ENCODE measurements at regions not wholly inside any gene's neighbourhood (a gene's known extent, or its start where the extent isn't known, plus 50 kb on each side); places are given as distances from the start of the nearest gene placed in this dataset.

DNA sequence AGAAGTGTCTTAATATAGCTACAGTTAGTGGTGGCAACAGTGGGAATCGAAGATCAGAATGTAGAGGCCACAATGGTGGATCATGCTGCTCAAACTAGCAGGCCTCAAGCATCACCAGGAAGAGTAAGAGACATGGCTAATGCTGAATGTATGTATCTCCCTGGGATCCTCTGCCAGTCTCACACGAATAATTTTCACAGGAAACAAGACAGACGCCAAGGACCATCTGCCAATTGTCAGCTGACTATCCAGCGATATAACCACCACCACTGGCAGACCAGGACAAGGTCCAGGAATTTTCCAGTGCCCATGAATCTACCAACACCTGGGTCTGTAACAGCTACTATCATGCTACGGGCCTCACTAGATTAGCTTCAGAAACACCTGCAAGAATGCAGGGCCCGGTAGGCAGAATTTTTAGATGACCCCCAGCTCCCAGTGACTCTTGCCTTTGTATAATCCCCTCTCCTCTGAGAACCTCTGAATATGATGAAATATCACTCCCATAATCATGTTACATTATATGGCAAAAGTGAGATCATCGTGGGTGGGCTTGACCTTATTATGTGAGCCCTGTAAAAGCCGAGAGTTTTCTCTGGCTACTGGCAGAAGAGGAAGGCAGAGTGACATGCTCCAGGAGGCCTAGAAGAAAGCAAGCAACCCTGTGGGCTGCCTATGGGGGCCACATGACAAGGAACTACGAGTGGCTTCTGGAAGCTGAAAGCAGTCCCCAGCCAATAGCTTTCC, 429.8 kb downstream of the BCOR start:
- no peak for DNase-seq (ENCODE audit: low read depth in 2 of 2)

DNA sequence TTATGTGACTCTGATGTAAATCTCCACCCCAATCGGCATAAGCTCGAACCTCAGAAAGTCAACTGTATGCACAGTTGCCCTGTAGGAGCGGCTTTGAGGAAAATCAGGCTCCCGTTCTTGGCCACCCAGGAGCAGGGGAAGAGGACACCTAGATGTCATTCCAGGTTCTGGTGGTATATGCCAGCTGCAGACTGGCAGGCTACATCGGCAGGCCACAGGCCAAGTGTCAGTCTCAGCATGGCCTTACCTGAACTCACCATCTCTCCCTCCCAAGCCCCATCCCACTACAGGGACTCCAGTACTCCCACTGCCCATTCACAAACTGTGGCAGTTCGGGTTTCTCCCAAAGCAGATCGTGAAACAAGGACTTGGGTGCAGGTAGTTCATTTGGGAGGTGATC, 428.1 kb downstream of the BCOR start:
- DNase-seq (ENCODE audit: low read depth in 2 of 2) = no peak

- no peak for DNase-seq (ENCODE audit: low read depth in 2 of 2)
These were observed 427.5 kb downstream of the BCOR start for GRCh38 chrX:39670281-39670680.

DNA sequence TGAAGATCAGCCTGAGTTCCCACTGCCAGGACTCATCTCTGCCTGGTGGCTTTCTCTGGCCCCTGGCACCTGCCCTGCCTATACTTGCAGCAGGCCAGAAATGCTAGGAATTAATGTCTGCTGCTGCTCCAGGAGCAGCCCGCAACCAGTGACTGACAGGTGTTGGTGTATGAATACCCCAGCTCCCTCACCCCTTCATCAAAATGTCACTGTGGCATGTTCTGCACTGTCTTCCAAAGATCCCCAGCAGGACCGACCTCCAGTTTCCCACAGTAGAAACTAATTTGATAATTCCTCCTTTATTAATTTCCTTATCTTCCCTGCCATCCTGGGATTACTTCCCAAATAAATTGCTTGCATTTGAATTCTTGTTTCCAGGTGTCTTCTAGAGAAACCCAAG, 425.4 kb downstream of the BCOR start:
- DNase-seq (ENCODE audit: low read depth in 2 of 2) = no peak

GRCh38 chrX:39674490-39675161, 423.1 kb downstream of the BCOR start:
- no peak for DNase-seq (ENCODE audit: low read depth in 2 of 2)

DNA sequence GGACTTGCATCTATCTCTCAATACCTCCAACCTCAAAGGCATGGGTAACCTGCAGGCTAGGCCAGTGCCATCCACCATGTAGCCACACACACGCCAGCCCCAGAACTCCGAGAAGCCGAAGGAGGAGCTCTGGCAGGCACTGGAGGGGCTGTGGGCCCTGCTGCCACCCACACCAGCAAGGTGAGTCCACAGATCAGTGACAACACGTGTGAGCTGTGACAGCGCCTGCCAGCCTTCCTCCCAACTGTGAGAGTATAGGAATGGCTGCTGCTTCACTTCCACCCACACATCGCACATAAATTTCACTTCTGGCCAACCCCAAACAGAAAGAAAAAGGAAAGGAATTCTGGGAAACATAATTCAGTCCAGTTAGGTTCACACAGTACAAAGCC, 422.6 kb downstream of the BCOR start:
- DNase-seq (ENCODE audit: low read depth in 2 of 2) = no peak

DNA sequence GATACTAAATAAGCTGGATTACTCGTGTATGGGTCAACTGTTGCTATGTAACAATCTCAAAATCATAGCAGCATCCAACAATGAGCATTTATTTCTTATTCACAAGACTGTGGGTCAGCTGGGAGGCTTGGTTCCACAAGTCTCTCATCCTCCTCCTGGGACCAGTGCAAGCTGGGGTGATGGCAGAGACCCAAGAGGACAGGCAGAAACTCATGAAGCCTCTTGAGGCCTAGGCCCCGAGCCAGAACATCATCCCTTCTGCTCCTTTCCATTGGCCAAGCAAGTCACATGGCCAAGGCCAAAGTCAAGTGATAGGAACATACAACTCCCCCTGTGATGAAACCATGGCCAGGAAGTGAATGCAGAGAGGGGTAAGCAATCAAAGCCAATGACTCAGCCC, 422.1 kb downstream of the BCOR start:
- no peak for DNase-seq (ENCODE audit: low read depth in 2 of 2)

DNA sequence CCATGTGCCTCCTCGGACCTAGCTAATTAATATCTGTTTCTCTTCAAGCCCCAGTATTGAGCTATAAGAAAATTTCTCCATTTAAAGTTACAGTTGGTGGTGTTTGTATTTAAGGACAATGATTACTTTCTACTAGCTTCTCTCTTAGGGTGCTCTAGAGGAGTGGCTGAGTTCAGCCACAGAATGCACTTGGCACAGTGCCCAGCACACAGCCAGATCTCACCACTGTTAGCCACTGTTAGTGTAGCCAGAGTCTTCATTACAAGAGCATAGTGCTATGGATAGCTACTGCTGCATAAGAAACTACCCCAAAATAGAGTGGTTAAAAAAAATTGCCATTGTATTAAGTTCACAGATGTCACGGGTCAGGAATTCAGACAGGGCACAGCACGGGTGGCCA, 421.3 kb downstream of the BCOR start:
- no peak for DNase-seq (ENCODE audit: low read depth in 2 of 2)

GRCh38 chrX:39677585-39677977, 420.2 kb downstream of the BCOR start:
- DNase-seq (ENCODE audit: low read depth in 2 of 2) = no peak

DNA sequence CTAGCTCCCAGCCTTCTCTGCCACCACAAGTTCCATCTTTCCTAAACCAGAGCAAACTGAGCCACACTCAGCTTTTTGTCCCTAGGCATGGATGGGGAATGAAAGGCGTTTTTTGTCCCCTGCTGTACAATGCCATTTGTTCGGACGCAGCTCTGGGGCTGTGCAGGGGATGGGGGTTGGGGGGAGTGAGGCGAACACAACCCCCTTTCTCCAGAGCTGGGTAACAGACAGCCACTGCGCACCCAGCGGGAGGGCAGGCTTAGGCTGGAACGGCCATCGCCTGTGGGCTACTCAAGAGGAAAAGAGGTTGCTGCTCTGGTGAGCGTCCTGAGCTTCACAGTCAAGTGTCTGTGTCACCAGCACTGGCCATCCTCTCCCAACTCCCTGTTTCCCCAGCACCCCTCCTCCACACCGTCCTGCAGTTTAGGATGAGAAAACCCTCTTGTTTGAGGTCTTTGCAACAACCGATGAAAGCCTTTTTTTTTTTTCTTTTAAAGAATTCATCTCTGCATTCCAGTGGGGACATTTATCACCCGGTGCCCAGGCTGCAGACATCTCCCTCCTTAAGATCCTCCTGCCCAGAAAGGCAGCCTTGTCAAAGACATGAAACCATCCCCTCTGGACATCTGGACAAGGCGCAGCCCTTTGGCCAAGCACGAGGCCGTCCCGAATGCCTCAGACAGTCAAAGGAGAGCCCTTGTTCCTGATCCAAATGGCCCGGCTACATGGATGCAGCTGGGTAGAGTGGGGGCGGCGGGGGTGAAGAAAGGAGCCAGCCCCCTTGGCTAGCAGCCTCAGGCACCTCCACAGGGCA, 419.6 kb downstream of the BCOR start:
- DNase-seq (ENCODE audit: low read depth in 2 of 2) = no peak

DNA sequence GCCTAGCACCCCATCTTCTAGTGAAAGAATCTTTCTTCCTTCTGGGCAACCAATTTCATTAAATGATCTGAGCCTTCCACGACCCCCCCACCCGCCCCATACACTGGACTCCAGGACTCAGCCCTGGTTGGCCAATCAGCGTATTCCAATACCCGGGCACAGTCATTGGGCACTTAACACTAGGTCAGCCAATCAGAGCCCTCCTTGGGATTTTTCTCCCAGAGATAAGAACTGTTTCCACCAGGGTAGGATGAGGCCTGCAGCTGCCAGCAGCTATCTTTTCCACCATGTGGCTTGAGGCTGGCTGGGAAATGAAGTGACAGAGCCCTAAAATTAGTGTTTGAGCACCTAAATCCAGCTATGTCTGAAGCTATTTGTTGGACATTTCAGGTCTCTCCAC, 418.8 kb downstream of the BCOR start:
- DNase-seq (ENCODE audit: low read depth in 2 of 2) = no peak

GRCh38 chrX:39679497-39680157, 418.1 kb downstream of the BCOR start:
- no peak for DNase-seq (ENCODE audit: low read depth in 2 of 2)

GRCh38 chrX:39681885-39682284, 415.9 kb downstream of the BCOR start:
- no peak for DNase-seq (ENCODE audit: low read depth in 2 of 2)

GRCh38 chrX:39682778-39683177, 415.0 kb downstream of the BCOR start:
- no peak for DNase-seq (ENCODE audit: low read depth in 2 of 2)

DNA sequence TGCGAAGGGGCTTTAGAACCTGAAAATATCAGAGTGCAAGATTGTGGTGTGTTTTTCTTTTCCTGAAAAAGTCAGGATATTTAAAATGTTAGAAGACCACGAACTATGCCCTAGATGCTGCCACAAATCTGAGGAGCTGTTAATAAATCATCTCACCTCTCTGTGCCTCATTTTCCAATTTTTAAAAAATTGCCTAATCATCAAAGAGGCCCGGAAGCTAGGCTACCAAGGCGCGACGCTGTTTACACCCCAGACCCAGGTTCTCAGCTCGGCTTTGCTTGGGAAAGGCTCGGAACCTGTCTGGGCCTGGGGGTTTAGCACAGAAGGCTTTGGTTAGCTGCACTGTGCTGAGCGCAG, 409.6 kb downstream of the BCOR start:
- DNase-seq (ENCODE audit: low read depth in 2 of 2) = no peak

DNA sequence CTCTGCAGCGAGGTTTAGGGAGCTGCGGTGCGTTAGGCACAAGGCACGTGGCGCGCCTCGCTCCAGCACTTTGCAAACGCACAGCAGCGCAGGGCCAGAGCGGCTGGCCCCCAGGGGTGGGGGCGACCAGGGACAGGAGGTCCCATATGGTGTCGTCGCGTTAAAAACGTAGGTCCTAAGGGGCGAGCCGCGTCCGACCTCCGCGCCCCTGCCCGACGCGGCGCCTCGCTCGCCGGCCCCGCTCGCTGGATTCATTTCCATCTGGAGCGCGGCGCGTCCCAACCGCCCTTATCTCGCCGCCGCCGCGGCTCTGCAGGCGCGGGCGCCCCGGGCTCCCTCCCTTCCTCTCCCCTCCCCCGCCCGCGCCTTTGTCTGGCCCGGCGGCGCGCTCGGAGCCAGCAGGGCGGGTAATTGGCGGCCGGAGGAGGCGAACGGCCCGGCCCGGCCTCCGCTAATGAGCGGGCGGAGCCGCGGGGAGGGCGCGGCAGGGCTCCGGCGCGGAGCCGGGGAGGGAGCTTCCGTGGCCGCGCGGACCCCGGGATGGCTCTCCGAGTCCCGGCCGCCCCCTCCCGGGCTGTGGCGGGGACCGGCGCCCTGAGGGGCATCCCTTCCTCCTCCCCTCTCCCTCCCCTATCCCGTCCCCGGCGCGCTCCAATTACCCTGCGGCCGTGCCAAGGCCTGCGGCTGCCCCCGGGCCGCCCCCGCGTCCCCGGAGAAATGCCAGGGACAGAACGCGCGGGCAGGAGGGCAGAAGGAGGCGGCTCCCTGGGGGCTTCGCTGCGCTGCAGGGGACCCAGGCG, 409.0 kb downstream of the BCOR start:
- no peak for DNase-seq (ENCODE audit: low read depth in 2 of 2)

DNA sequence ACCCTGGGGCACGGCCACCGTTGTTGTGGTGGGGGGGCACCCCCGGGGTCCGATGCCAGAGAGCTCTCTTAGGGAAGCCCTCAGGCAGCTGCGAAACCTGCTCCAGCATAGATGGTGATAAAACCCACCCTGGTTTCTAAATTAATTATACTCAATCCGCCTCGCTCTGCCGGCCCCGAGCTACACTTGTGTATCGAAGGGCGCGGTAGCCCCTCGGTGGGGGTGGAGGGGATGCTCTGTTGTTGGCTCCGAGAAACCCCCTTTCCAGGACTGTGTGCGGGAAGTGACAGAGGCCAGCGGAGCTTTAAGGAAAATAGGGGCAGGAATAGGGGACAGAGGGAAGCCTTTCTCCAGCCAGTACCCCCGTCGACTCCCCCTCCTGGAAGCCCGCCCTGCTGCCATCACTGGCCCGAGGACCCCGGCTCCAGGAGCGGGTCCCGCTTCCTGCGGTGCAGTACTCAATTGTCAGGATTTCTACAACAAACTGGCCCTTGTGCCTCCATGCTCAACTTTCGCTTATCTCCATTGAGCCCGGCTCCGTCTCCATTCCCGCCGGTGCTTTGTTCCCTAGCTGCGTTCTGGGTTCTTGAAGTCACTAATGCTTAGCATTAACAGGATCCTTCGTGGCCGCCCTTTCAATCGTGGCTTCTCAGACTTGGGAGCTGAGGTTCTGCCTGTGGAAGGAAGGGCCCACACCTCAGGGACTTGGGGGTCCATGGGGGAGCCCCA, 408.2 kb downstream of the BCOR start:
- no peak for DNase-seq (ENCODE audit: low read depth in 2 of 2)

GRCh38 chrX:39690541-39691415, 407.0 kb downstream of the BCOR start:
- DNase-seq (ENCODE audit: low read depth in 2 of 2) = no peak

GRCh38 chrX:39691724-39692123, 406.0 kb downstream of the BCOR start:
- no peak for DNase-seq (ENCODE audit: low read depth in 2 of 2)

GRCh38 chrX:39692796-39693195, 405.0 kb downstream of the BCOR start:
- DNase-seq (ENCODE audit: low read depth in 2 of 2) = no peak

All from fibroblast of skin of left quadriceps (primary cell).